HG02981 (cell line): ENCODE measurements at regions not wholly inside any gene's neighbourhood (a gene's known extent, or its start where the extent isn't known, plus 50 kb on each side); places are given as distances from the start of the nearest gene placed in this dataset.

Source experiments
- ATAC-seq: cut with Tn5 transposase; IDR thresholded peaks from one replicate; pipeline ENCODE4 v1.9.1; 2021; ENCODE audit warnings: mild to moderate bottlenecking, moderate library complexity; ENCODE audit not compliant: unreplicated experiment

- ATAC-seq, result no peak
Observed at GRCh38 chr3:61311044-61311443, 59.8 kb upstream of the FHIT start.

GRCh38 chr3:61315871-61316270 is 64.6 kb upstream of the FHIT start:
- ATAC-seq, result no peak

GRCh38 chr3:61323094-61323493 is 71.8 kb upstream of the FHIT start:
- no peak for ATAC-seq

GRCh38 chr3:61331929-61332552 is 80.8 kb upstream of the FHIT start:
- ATAC-seq, result no peak

- no peak for ATAC-seq
Observed at GRCh38 chr3:61333192-61333961, 82.1 kb upstream of the FHIT start.

GRCh38 chr3:61334783-61335182 is 83.5 kb upstream of the FHIT start:
- ATAC-seq, result no peak

GRCh38 chr3:61340931-61341461 is 89.7 kb upstream of the FHIT start:
- ATAC-seq, result no peak

- no peak for ATAC-seq
Observed at GRCh38 chr3:61343543-61343942, 92.3 kb upstream of the FHIT start.

- ATAC-seq, result no peak
Observed at GRCh38 chr3:61345020-61345419, 93.8 kb upstream of the FHIT start.

GRCh38 chr3:61347981-61348380 is 96.7 kb upstream of the FHIT start:
- ATAC-seq, result no peak

GRCh38 chr3:61349717-61350116 is 98.5 kb upstream of the FHIT start:
- ATAC-seq, result no peak

GRCh38 chr3:61350782-61351309 is 99.6 kb upstream of the FHIT start:
- no peak for ATAC-seq

GRCh38 chr3:61352306-61352705 is 101.1 kb upstream of the FHIT start:
- ATAC-seq, result no peak

GRCh38 chr3:61353382-61353781 is 102.1 kb upstream of the FHIT start:
- no peak for ATAC-seq

GRCh38 chr3:61354604-61355003 is 103.4 kb upstream of the FHIT start:
- ATAC-seq, result no peak

GRCh38 chr3:61356685-61357084 is 105.4 kb upstream of the FHIT start:
- no peak for ATAC-seq

GRCh38 chr3:61357902-61358301 is 106.7 kb upstream of the FHIT start:
- ATAC-seq, result no peak

GRCh38 chr3:61358364-61358763 is 107.1 kb upstream of the FHIT start:
- ATAC-seq, result peak; percentile 99

- no peak for ATAC-seq
Observed at GRCh38 chr3:61360297-61360965, 109.2 kb upstream of the FHIT start.

- ATAC-seq, result no peak
Observed at GRCh38 chr3:61369678-61370077, 118.4 kb upstream of the FHIT start.

- ATAC-seq, result no peak
Observed at GRCh38 chr3:61371123-61371522, 119.9 kb upstream of the FHIT start.

- no peak for ATAC-seq
Observed at GRCh38 chr3:61372723-61373122, 121.5 kb upstream of the FHIT start.
